Esophagus squamous epithelium (tissue), 4 donors: ENCODE measurements at regions not wholly inside any gene's neighbourhood (a gene's known extent, or its start where the extent isn't known, plus 50 kb on each side); places are given as distances from the start of the nearest gene placed in this dataset.

Experiments
- CTCF ChIP-seq, 6 experiments: fragments of 450-650 bp in 4 of 6; fragments of 200-600 bp in 2 of 6; sonication (generic) in 2 of 6; IDR thresholded peaks; one replicate each; pipeline ENCODE4 v1.5.1; 2016 to 2019; ENCODE audit warnings: antibody characterized with exemption in 6 of 6, mild to moderate bottlenecking in 4 of 6, moderate library complexity in 4 of 6
- POLR2A ChIP-seq, 4 donors: fragments of 450-650 bp; IDR thresholded peaks; one replicate each; pipeline ENCODE4 v1.6.1; 2017; ENCODE audit warnings: antibody characterized with exemption in 4 of 4, mild to moderate bottlenecking in 4 of 4, moderate library complexity in 3 of 4

GRCh38 chr4:107192601-107193000 is 156.5 kb upstream of the DKK2 start:
- TF ChIP-seq CTCF (IDR thresholded peaks at IDR 0.05) = no peak
- no peak for TF ChIP-seq POLR2A (IDR thresholded peaks at IDR 0.05)
